ENCODE measurements at regions not wholly inside any gene's neighbourhood (a gene's known extent, or its start where the extent isn't known, plus 50 kb on each side); places are given as distances from the start of the nearest gene placed in this dataset.

DNA sequence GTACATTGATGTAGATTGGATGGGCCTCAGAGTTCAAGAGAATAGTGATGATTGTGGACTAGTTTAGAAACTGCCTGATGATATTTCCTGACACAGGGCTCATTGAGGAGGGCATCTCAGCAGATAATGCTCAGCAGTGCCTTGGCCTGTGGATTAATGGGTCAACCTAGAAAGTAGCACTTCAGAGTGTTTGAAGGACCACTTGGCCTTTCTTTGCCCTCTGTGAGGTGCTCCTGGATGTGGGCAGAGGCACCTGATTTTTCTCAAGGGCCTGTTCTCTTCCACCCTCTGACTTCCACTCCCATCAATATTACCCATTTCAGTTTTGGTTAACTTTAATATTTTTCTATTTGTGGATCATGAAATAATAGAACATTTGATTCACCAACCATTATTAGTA, 270.6 kb upstream of the BMP2 start:
- H3K9me3 ChIP-seq (ENCODE audit: control insufficient read depth in 1 of 2, insufficient read depth in 1 of 2, low read depth in 1 of 2, low read length in 2 of 2): no peaks in the 10 kb centered on the region; a peak in 2 of 4 replicates
- DNase-seq (ENCODE audit: low read depth, low spot score): no peak
- H3K27ac ChIP-seq (ENCODE audit: low read depth, low read length): no peak overlapping the region
- no peaks in the 10 kb centered on the region for H3K9me2 ChIP-seq (ENCODE audit: insufficient read depth)
- H4K20me1 ChIP-seq (ENCODE audit: insufficient read depth): no peaks in the 10 kb centered on the region
- H3K4me3 ChIP-seq (replicated peaks in 1 of 2; ENCODE audit: low read depth in 1 of 2, low read length in 2 of 2): no peak overlapping the region
- no peaks in the 10 kb centered on the region for H3K36me3 ChIP-seq (ENCODE audit: control insufficient read depth in 1 of 2, insufficient read depth in 2 of 2, low read length in 2 of 2)
- H3K9ac ChIP-seq (ENCODE audit: low read length): no peak overlapping the region
- intact Hi-C loops (cut with micrococcal nuclease): no loop called here
- H3K27me3 ChIP-seq (ENCODE audit: insufficient read depth, low read length): no peaks in the 10 kb centered on the region
- H3K79me2 ChIP-seq (ENCODE audit: insufficient read depth, low read length): no peaks in the 10 kb centered on the region
- no peak for ATAC-seq
- no peak overlapping the region for H2AFZ ChIP-seq (ENCODE audit: low read depth, low read length, poor library complexity, severe bottlenecking)
- TF ChIP-seq ZFX (IDR thresholded peaks at IDR 0.05): no peak
- TF ChIP-seq POLR2A (IDR thresholded peaks at IDR 0.05; ENCODE audit: borderline replicate concordance, extremely low read depth, insufficient read depth, insufficient read length): no peak
- no peak for TF ChIP-seq EGR1 (IDR thresholded peaks at IDR 0.05; ENCODE audit: low read depth)
- TF ChIP-seq ZBTB33 (IDR thresholded peaks at IDR 0.05; ENCODE audit: extremely low read depth, insufficient replicate concordance, low read length): no peak
- no peak for TF ChIP-seq TCF7L2 (IDR thresholded peaks at IDR 0.05; ENCODE audit: borderline replicate concordance, extremely low read depth, insufficient read depth, insufficient read length)
- TF ChIP-seq RAD21 (IDR thresholded peaks at IDR 0.05; ENCODE audit: low read depth): no peak
- TF ChIP-seq SIN3A (IDR thresholded peaks at IDR 0.05; ENCODE audit: low read depth): no peak
- TF ChIP-seq, protein P1, sequence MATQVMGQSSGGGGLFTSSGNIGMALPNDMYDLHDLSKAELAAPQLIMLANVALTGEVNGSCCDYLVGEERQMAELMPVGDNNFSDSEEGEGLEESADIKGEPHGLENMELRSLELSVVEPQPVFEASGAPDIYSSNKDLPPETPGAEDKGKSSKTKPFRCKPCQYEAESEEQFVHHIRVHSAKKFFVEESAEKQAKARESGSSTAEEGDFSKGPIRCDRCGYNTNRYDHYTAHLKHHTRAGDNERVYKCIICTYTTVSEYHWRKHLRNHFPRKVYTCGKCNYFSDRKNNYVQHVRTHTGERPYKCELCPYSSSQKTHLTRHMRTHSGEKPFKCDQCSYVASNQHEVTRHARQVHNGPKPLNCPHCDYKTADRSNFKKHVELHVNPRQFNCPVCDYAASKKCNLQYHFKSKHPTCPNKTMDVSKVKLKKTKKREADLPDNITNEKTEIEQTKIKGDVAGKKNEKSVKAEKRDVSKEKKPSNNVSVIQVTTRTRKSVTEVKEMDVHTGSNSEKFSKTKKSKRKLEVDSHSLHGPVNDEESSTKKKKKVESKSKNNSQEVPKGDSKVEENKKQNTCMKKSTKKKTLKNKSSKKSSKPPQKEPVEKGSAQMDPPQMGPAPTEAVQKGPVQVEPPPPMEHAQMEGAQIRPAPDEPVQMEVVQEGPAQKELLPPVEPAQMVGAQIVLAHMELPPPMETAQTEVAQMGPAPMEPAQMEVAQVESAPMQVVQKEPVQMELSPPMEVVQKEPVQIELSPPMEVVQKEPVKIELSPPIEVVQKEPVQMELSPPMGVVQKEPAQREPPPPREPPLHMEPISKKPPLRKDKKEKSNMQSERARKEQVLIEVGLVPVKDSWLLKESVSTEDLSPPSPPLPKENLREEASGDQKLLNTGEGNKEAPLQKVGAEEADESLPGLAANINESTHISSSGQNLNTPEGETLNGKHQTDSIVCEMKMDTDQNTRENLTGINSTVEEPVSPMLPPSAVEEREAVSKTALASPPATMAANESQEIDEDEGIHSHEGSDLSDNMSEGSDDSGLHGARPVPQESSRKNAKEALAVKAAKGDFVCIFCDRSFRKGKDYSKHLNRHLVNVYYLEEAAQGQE (IDR thresholded peaks at IDR 0.05; ENCODE audit: low read depth): no peak
- TF ChIP-seq MAX (IDR thresholded peaks at IDR 0.05): no peak
- no peak for TF ChIP-seq EZH2phosphoT487 (IDR thresholded peaks at IDR 0.05; ENCODE audit: borderline replicate concordance)
- no peak for TF ChIP-seq SP1 (IDR thresholded peaks at IDR 0.05; ENCODE audit: low read depth)
- TF ChIP-seq FOSL1 (IDR thresholded peaks at IDR 0.05; ENCODE audit: low read depth): no peak
- no peak for TF ChIP-seq POLR2AphosphoS5 (IDR thresholded peaks at IDR 0.05; ENCODE audit: low read depth, low read length)
- POLR2A ChIA-PET: no interaction called here
- no peaks in the 10 kb centered on the region for H3K4me1 ChIP-seq (ENCODE audit: control insufficient read depth in 1 of 2, insufficient read depth in 2 of 2, low read length in 2 of 2)
- no peak overlapping the region for H3K4me2 ChIP-seq (ENCODE audit: low read length)
- CTCF ChIA-PET: no interaction called here
- RAD21 ChIA-PET (ENCODE audit: low non-redundant PET in 1 of 2, low total read pairs in 2 of 2, uncharacterized antibody in 2 of 2, unreplicated experiment in 2 of 2): no interaction called here
- no TSS peak for BruUV-seq (replicated peaks)

Measured in HCT116 (cell line).